ENCODE measurements at regions not wholly inside any gene's neighbourhood (a gene's known extent, or its start where the extent isn't known, plus 50 kb on each side); places are given as distances from the start of the nearest gene placed in this dataset.

GRCh38 chr5:159440968-159441367 lies 110.7 kb upstream of the IL12B start:
- TF ChIP-seq CTCF (IDR thresholded peaks at IDR 0.05) (no peak), POLR2AphosphoS5 (IDR thresholded peaks at IDR 0.05) (no peak), POLR2A (IDR thresholded peaks at IDR 0.05) (no peak)

All from breast epithelium (tissue), 3 donors.